Anterior cingulate cortex (tissue), 58 donors: ENCODE measurements at regions not wholly inside any gene's neighbourhood (a gene's known extent, or its start where the extent isn't known, plus 50 kb on each side); places are given as distances from the start of the nearest gene placed in this dataset.
"Not testable (repeated sequence)": the region's sequence is repeated elsewhere in the genome, so short reads cannot be mapped to it uniquely, and the experiment has no call there.

ENCODE experiments used
- DNase-seq, 58 donors: peaks; one replicate each; lab custom pipeline; 2025; lab: John Stamatoyannopoulos, UW

- DNase-seq = no peak
Measured at GRCh38 chr17:21756856-21757619, 64.7 kb downstream of the KCNJ18 start.

- DNase-seq = not testable (repeated sequence)
Measured at GRCh38 chr17:21759636-21760035, 67.3 kb downstream of the KCNJ18 start.

GRCh38 chr17:21763738-21764340, 71.5 kb downstream of the KCNJ18 start:
- not testable (repeated sequence) for DNase-seq

GRCh38 chr17:21765651-21766290, 73.4 kb downstream of the KCNJ18 start:
- DNase-seq = not testable (repeated sequence)

- DNase-seq = not testable (repeated sequence)
Measured at GRCh38 chr17:21766565-21766964, 74.2 kb downstream of the KCNJ18 start.

- DNase-seq = peak in 5 of 58 donors; percentile 5 to 68 (median 12)
Measured at GRCh38 chr17:21767162-21768156, 75.1 kb downstream of the KCNJ18 start.

GRCh38 chr17:21768244-21768643, 75.9 kb downstream of the KCNJ18 start:
- peak in 6 of 58 donors; percentile 9 to 68 (median 20) for DNase-seq

- not testable (repeated sequence) for DNase-seq
Measured at GRCh38 chr17:21768729-21769462, 76.6 kb downstream of the KCNJ18 start.

- not testable (repeated sequence) for DNase-seq
Measured at GRCh38 chr17:21769781-21770180, 77.5 kb downstream of the KCNJ18 start.

GRCh38 chr17:21770466-21771446, 78.4 kb downstream of the KCNJ18 start:
- DNase-seq = not testable (repeated sequence)

- DNase-seq = no peak
Measured at GRCh38 chr17:21772321-21772720, 80.0 kb downstream of the KCNJ18 start.

GRCh38 chr17:21772991-21773713, 80.8 kb downstream of the KCNJ18 start:
- DNase-seq = not testable (repeated sequence)

- no peak for DNase-seq
Measured at GRCh38 chr17:21774263-21774662, 81.9 kb downstream of the KCNJ18 start.

- DNase-seq = not testable (repeated sequence)
Measured at GRCh38 chr17:21775566-21775965, 83.2 kb downstream of the KCNJ18 start.

GRCh38 chr17:21776921-21777320, 84.6 kb downstream of the KCNJ18 start:
- not testable (repeated sequence) for DNase-seq

GRCh38 chr17:21778866-21779265, 86.5 kb downstream of the KCNJ18 start:
- not testable (repeated sequence) for DNase-seq

- DNase-seq = not testable (repeated sequence)
Measured at GRCh38 chr17:21780293-21780888, 88.1 kb downstream of the KCNJ18 start.
